ENCODE measurements at regions not wholly inside any gene's neighbourhood (a gene's known extent, or its start where the extent isn't known, plus 50 kb on each side); places are given as distances from the start of the nearest gene placed in this dataset.

DNA sequence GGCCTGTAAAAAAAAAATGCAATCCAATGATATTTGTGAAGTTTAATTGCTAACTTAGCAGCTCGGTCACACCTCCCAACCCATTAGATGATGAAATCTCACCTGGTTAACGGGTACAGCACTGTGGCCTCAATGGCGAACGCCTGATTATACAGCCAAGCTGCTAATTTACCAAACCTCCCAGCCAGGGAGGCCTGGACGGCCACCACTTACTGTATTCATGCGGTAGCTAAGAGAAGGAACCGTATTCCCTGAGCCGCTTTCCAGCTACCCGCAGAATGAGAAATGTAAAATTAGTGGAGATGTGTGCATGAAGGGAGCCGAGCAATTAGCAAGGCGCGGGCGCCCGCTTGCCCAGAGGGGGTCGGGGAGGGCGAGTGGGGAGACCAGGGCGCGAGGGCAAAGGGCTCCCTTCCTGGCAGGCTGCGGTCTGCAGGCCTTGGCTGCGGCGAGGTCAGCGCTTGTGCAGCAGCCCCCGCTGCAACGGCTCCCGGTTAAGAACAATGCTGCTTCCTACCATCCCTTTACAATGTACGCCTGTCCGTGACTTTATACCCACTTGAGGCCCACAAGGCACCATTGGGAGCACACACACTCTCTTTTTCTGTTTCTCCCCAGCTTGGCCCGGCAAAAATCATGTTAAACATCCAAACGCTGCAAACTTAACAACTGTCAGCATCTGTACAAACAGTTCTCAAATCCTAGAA is 70.4 kb upstream of the TBCA start:
- peaks cover 63% of the 10 kb centered on the region for H3K27me3 Mint-ChIP-seq (ENCODE audit: low read depth)

DNA sequence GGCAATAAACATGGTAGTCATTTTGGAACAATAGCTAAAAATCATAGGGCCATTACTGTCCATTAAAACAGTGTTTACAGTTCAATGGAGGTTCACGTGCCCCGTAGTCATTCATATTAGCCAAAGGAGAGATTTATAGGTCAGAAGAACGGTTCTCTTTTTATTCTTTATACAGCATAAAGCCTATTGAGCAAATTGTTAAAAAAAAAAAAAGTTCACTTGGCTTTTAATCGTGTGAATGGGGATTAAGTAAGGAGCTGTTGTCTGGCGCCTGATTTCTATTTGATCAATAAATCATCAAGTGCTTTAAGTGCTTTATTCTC is 69.1 kb upstream of the TBCA start:
- no peak overlapping the region for H3K4me3 Mint-ChIP-seq
- ChIA-PET POLR2A (no interaction called here), CTCF (interaction anchor here (0.7 kb wide), 2 partner anchors 237 to 453 kb away, joined by 3 to 4 read pairs; no protein-coding TSS in a partner anchor)
- peaks cover 7% of the 10 kb centered on the region for H3K4me1 Mint-ChIP-seq (ENCODE audit: low read depth)
- no peak overlapping the region for H3K27ac Mint-ChIP-seq
- H3K9me3 Mint-ChIP-seq (ENCODE audit: insufficient read depth), result no peaks in the 10 kb centered on the region
- no peak for DNase-seq
- no peak for ATAC-seq
- peaks cover 56% of the 10 kb centered on the region for H3K27me3 Mint-ChIP-seq (ENCODE audit: low read depth)
- H3K36me3 Mint-ChIP-seq (ENCODE audit: low read depth), result no peaks in the 10 kb centered on the region

More for the DNA sequence above, 70.4 kb upstream of the TBCA start:
- Mint-ChIP-seq H3K27ac (no peak overlapping the region), H3K36me3 (ENCODE audit: low read depth) (no peaks in the 10 kb centered on the region), H3K4me3 (no peak overlapping the region), H3K9me3 (ENCODE audit: insufficient read depth) (no peaks in the 10 kb centered on the region), H3K4me1 (ENCODE audit: low read depth) (peaks cover 11% of the 10 kb centered on the region)
- ChIA-PET POLR2A (no interaction called here), CTCF (no interaction called here)
- no peak for ATAC-seq
- no peak for DNase-seq

DNA sequence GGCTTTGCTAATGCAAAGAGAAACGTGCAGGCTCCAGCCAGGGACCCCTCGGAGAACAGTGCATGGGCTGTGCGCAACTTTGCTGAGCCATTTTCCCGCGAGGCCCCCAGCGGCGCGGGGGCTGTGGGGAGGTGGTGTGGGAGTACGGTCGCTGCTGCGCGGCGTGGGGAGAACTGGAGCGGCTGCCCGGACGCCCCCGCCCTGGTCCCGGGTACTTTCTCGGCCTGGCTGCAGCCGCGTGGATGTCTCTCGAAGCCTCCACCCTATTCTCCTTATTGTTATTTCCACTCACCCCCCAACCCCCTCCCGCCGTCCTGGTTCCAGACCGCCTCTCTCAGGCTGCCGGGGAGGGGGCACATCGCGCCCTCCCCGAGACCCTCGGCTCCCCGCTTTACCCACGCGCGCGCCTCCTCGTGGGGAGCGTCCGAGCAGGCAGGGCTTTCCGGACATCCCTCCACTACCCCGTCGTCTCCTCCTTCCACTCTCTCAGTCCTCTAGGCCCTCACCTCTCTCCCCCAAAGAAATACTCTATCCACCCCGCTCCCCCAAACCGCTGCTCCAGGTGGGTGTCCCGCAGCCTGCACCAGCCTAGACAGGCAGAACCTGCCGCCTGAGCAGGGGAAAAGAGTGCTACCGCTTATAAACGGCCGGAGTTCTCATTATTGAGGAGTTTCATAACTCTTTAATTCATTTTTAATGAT is 68.6 kb upstream of the TBCA start:
- peaks cover 7% of the 10 kb centered on the region for H3K4me1 Mint-ChIP-seq (ENCODE audit: low read depth)
- H3K36me3 Mint-ChIP-seq (ENCODE audit: low read depth), result no peaks in the 10 kb centered on the region
- H3K27me3 Mint-ChIP-seq (ENCODE audit: low read depth), result peaks cover 54% of the 10 kb centered on the region
- POLR2A ChIA-PET, result no interaction called here
- peak overlapping the region; percentile 42 for H3K4me3 Mint-ChIP-seq
- H3K9me3 Mint-ChIP-seq (ENCODE audit: insufficient read depth), result no peaks in the 10 kb centered on the region
- CTCF ChIA-PET, result no interaction called here
- DNase-seq (no peak), ATAC-seq (no peak)
- H3K27ac Mint-ChIP-seq, result no peak overlapping the region

DNA sequence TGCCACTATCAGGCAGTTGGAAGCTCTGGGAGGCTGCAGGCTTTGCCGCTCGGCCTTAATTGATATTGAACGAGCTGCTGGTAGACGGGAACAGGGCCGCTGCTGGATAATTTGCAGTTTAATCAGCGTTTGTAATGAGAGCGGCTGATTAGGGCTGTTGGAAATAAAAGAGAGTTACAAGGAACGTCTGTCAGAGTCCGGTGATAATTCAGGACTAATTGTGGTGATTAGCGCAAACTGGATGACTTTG is 68.2 kb upstream of the TBCA start:
- no peaks in the 10 kb centered on the region for H3K36me3 Mint-ChIP-seq (ENCODE audit: low read depth)
- DNase-seq, result no peak
- ChIA-PET CTCF (no interaction called here), POLR2A (no interaction called here)
- no peak for ATAC-seq
- peak overlapping the region; percentile 42 for H3K4me3 Mint-ChIP-seq
- H3K4me1 Mint-ChIP-seq (ENCODE audit: low read depth), result peaks cover 7% of the 10 kb centered on the region
- H3K9me3 Mint-ChIP-seq (ENCODE audit: insufficient read depth), result no peaks in the 10 kb centered on the region
- peaks cover 53% of the 10 kb centered on the region for H3K27me3 Mint-ChIP-seq (ENCODE audit: low read depth)
- no peak overlapping the region for H3K27ac Mint-ChIP-seq

DNA sequence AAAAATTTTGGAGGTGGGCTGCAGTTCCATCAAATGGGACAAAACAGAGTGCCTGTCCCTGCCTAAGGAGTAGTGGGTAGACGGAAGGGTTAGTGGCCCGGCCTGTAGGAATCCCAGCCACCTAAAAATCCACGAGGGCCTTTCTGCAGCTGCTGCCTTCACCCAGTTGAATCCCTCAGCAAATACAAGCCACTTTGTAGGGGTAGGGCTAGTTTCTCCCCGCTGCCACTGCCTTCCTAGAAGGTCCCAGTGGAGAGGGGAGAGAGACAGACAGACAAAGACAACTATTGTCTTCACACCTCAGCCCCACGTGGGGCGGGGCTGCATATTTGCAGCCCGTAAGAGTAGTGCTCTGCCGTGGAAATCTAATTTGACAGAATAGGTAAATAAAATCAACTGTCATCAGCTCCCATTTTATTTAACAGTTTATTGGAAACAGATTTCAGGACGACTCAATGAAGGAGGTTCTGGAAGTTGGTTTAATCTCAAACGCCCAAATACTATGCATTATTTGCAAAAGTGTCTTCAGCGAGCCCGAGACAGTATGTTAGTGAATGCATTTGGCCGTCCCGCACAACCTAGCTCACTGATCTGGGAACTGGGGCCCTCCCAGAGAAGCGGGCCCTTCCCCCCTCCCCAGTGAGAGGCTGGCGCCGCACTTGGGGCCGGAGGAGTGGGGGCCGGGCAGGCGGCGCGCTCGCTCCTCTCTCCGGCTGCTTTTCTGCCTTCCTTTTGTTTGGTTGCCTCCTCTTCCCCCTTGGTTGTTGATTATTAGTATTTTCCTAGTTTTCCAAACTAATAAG is 67.6 kb upstream of the TBCA start:
- Mint-ChIP-seq H3K4me3 (peak overlapping the region; percentile 42), H3K27ac (no peak overlapping the region), H3K4me1 (ENCODE audit: low read depth) (peaks cover 7% of the 10 kb centered on the region), H3K36me3 (ENCODE audit: low read depth) (no peaks in the 10 kb centered on the region), H3K27me3 (ENCODE audit: low read depth) (peaks cover 58% of the 10 kb centered on the region), H3K9me3 (ENCODE audit: insufficient read depth) (no peaks in the 10 kb centered on the region)
- ATAC-seq, result no peak
- CTCF ChIA-PET, result no interaction called here
- POLR2A ChIA-PET, result no interaction called here
- DNase-seq, result no peak

DNA sequence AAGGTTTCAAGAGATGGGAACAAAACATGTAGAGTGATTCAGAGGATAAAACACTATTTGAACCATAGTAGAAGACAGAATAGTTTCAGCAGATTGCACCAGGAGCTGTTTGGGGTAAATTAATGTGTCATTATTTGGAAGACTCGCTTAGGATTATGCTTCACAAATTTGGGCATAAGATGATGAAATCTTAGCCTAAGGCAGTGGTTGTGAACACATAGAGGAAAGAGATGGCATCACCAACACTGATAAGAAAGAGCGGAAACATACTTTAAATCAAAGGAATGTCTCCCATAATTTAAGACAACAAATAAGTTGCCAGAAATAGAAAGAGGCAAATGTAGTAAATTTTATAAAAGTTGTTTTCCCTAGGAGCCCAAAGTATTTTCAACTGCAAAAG is 66.1 kb upstream of the TBCA start:
- H3K4me3 Mint-ChIP-seq, result no peak overlapping the region
- H3K9me3 Mint-ChIP-seq (ENCODE audit: insufficient read depth), result no peaks in the 10 kb centered on the region
- CTCF ChIA-PET, result no interaction called here
- H3K27ac Mint-ChIP-seq, result no peak overlapping the region
- H3K36me3 Mint-ChIP-seq (ENCODE audit: low read depth), result no peaks in the 10 kb centered on the region
- H3K4me1 Mint-ChIP-seq (ENCODE audit: low read depth), result peaks cover 7% of the 10 kb centered on the region
- DNase-seq (no peak), ATAC-seq (no peak)
- peaks cover 55% of the 10 kb centered on the region for H3K27me3 Mint-ChIP-seq (ENCODE audit: low read depth)
- POLR2A ChIA-PET, result no interaction called here

DNA sequence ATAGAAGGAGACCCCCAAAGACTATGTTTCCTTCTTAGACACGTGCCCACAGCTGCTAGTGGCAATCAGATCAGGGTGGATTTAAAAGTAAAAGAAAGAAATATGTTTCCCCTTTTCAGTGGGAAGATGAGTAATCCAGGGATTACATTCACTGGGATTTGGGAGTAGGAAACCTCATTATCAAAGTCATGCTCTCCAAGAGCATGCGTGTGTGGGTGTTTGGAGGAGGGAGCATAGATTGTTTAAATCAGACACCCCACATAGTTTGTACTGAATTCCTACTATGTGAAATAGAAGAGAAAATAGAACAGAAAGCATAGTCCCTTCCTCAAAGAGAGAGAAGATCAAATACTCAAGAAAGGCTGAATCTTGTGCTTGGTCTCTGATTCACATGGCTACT is 65.5 kb upstream of the TBCA start:
- Mint-ChIP-seq H3K27ac (no peak overlapping the region), H3K4me1 (ENCODE audit: low read depth) (peaks cover 7% of the 10 kb centered on the region), H3K36me3 (ENCODE audit: low read depth) (no peaks in the 10 kb centered on the region), H3K4me3 (no peak overlapping the region), H3K9me3 (ENCODE audit: insufficient read depth) (no peaks in the 10 kb centered on the region), H3K27me3 (ENCODE audit: low read depth) (peaks cover 49% of the 10 kb centered on the region)
- no peak for DNase-seq
- POLR2A ChIA-PET, result no interaction called here
- no peak for ATAC-seq
- CTCF ChIA-PET, result no interaction called here

DNA sequence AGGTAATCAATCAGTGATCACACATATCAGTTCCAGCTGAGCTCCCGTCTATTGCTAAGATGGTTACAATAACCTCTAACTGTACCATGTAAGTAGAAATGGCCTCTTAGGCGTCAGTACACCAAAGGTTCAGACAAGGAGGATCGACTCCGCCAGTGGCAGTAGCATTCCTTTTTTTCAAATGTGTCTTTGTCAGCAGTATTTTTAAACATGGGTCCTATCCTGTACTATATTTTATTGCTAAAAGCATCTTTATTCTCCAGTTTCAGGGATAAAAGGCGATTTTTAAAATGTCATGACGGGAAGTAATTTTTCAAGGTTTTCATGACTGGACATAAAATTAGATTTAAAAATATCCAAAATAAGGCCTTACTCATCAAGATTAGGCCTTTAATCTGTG is 64.8 kb upstream of the TBCA start:
- Mint-ChIP-seq H3K4me1 (ENCODE audit: low read depth) (peaks cover 7% of the 10 kb centered on the region), H3K27me3 (ENCODE audit: low read depth) (peaks cover 44% of the 10 kb centered on the region), H3K36me3 (ENCODE audit: low read depth) (no peaks in the 10 kb centered on the region), H3K4me3 (no peak overlapping the region), H3K27ac (no peak overlapping the region), H3K9me3 (ENCODE audit: insufficient read depth) (no peaks in the 10 kb centered on the region)
- ATAC-seq (no peak), DNase-seq (no peak)
- ChIA-PET POLR2A (no interaction called here), CTCF (no interaction called here)

DNA sequence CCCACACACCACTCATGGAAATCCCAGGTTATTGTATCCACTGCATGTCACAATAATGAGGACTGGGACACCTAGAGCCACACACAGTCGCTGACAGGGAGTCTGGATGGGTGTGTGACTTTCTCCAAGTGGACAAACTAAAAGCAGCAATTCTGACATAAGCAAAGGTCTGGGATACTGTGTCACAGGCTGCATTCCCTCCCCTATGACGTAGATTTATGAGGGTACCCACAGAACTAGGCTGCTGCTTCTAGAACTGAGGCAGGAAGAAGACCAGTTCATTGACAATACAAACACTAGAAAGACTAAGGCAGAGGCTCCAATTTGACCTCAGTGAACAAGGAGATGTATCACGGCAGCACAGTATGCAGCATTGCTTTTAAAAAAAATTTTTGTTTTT is 63.6 kb upstream of the TBCA start:
- Mint-ChIP-seq H3K4me3 (no peak overlapping the region), H3K4me1 (ENCODE audit: low read depth) (peaks cover 4% of the 10 kb centered on the region), H3K36me3 (ENCODE audit: low read depth) (no peaks in the 10 kb centered on the region), H3K27me3 (ENCODE audit: low read depth) (peaks cover 36% of the 10 kb centered on the region), H3K27ac (no peak overlapping the region), H3K9me3 (ENCODE audit: insufficient read depth) (no peaks in the 10 kb centered on the region)
- ChIA-PET CTCF (no interaction called here), POLR2A (no interaction called here)
- DNase-seq, result no peak
- ATAC-seq, result no peak

DNA sequence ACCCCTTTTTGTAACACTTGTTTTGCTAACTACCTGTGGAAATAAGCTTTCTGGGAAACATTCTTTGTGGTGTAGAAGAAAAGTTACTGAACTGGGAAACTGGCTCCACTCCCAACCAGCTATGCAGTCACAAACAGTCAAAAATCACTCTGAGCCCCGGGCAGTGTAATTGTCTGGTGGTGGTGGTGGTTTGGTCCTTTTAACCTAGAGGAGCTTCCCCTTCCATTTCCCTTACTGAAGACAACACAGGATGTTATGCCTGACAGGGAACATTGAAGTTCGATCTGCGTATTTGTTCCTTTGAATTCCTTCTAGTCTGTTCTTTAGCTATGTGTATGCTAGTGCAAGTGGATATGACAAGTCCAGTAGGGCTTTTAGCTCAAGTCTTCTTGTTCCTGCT is 56.8 kb upstream of the TBCA start:
- no peaks in the 10 kb centered on the region for H3K4me1 Mint-ChIP-seq (ENCODE audit: low read depth)
- DNase-seq, result no peak
- ChIA-PET CTCF (no interaction called here), POLR2A (interaction anchor here (0.6 kb wide), 1 partner anchor 1054 kb away, joined by 3 read pairs; no protein-coding TSS in a partner anchor)
- no peak for ATAC-seq
- H3K9me3 Mint-ChIP-seq (ENCODE audit: insufficient read depth), result no peaks in the 10 kb centered on the region
- H3K27me3 Mint-ChIP-seq (ENCODE audit: low read depth), result peaks cover 25% of the 10 kb centered on the region
- no peak overlapping the region for H3K27ac Mint-ChIP-seq
- no peak overlapping the region for H3K4me3 Mint-ChIP-seq
- H3K36me3 Mint-ChIP-seq (ENCODE audit: low read depth), result no peaks in the 10 kb centered on the region

DNA sequence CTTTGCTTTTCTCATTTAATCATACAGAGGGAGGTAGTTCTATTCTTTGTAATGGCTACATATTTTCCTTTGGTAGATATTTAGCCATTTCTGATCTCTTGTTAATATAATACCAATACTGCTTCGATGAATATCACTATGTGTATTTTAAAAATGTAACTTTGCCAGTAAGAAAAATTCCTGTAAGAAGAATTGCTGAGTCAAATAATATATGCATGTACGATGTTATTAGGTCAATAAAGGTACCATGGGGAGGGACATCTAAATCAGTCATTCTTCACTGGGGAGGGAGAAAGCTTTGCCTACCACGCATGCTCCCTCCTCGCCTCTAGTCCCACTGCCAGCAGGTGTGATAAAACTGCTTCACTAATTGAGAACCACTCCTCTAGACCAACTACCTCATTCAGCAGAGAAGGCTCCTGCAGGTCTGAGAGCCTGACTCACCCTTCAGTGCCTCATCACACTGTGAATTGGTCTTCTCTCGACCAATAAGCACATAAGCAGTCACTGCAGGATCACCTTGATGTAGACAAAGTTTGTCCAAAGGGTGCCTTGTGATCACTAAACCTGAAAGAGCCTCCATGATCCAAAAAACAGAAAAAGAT is 56.1 kb upstream of the TBCA start:
- H3K4me3 Mint-ChIP-seq, result no peak overlapping the region
- ChIA-PET POLR2A (interaction anchor here (0.7 kb wide), 1 partner anchor 513 kb away, joined by 3 read pairs; no protein-coding TSS in a partner anchor), CTCF (no interaction called here)
- no peaks in the 10 kb centered on the region for H3K36me3 Mint-ChIP-seq (ENCODE audit: low read depth)
- no peaks in the 10 kb centered on the region for H3K4me1 Mint-ChIP-seq (ENCODE audit: low read depth)
- DNase-seq (no peak), ATAC-seq (no peak)
- H3K27me3 Mint-ChIP-seq (ENCODE audit: low read depth), result peaks cover 27% of the 10 kb centered on the region
- H3K9me3 Mint-ChIP-seq (ENCODE audit: insufficient read depth), result no peaks in the 10 kb centered on the region
- no peak overlapping the region for H3K27ac Mint-ChIP-seq

DNA sequence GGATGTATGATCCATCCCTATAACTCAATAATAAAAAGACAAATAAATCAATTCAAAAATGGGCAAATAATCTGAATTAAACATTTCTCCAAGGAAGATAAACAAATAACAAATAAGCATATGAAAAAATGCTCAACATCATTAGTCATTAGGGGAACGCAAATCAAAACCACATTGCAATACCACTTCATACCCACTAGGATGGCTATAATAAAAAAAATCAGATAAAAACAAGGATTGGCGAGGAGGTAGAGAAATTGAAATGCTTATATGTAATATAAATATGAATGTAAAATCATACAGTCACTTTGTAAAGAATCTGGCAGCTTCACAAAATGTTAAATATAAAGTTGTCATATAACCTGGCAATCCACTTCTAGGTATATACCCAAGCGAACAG is 52.3 kb upstream of the TBCA start:
- ChIA-PET POLR2A (no interaction called here), CTCF (no interaction called here)
- no peaks in the 10 kb centered on the region for H3K9me3 Mint-ChIP-seq (ENCODE audit: insufficient read depth)
- H3K4me3 Mint-ChIP-seq, result no peak overlapping the region
- DNase-seq (no peak), ATAC-seq (no peak)
- H3K27ac Mint-ChIP-seq, result no peak overlapping the region
- H3K27me3 Mint-ChIP-seq (ENCODE audit: low read depth), result peaks cover 40% of the 10 kb centered on the region
- no peaks in the 10 kb centered on the region for H3K4me1 Mint-ChIP-seq (ENCODE audit: low read depth)
- H3K36me3 Mint-ChIP-seq (ENCODE audit: low read depth), result no peaks in the 10 kb centered on the region
